CD4-positive, alpha-beta memory T cell (primary cell): ENCODE measurements at regions not wholly inside any gene's neighbourhood (a gene's known extent, or its start where the extent isn't known, plus 50 kb on each side); places are given as distances from the start of the nearest gene placed in this dataset.
"Not testable (repeated sequence)": the region's sequence is repeated elsewhere in the genome, so short reads cannot be mapped to it uniquely, and the experiment has no call there.

ENCODE experiments used
- CTCF ChIA-PET: fragments of 350-600 bp; sonication (Branson Sonifier 250); formaldehyde crosslinking; loops from one replicate; lab custom pipeline; 2021; ENCODE audit warnings: inconsistent platforms; ENCODE audit not compliant: partially characterized antibody; lab: Charles Lee
- POLR2A ChIA-PET: fragments of 350-600 bp; sonication (Branson Sonifier 250); formaldehyde crosslinking; loops from one replicate; lab custom pipeline; 2021; ENCODE audit not compliant: partially characterized antibody; lab: Charles Lee
- DNase-seq, 5 donors: peaks; one replicate each; pipeline versions ENCODE4 v3.0.0 to v3.0.0-alpha.2; 2020 to 2022; ENCODE audit warnings: mixed read lengths in 1 of 5
- H3K27ac ChIP-seq: one replicate; pipeline ENCODE4 v1.7.0; 2013; ENCODE audit warnings: low read depth, low read length
- H3K27me3 ChIP-seq: 2 replicates; pipeline ENCODE4 v1.7.0; 2013; ENCODE audit warnings: mild to moderate bottlenecking, low read length, moderate library complexity; ENCODE audit not compliant: insufficient read depth
- H3K36me3 ChIP-seq: 2 replicates; pipeline ENCODE4 v1.7.0; 2013; ENCODE audit warnings: mild to moderate bottlenecking, low read length, moderate library complexity; ENCODE audit not compliant: insufficient read depth
- H3K4me1 ChIP-seq: 2 replicates; pipeline ENCODE4 v1.7.0; 2013; ENCODE audit warnings: mild to moderate bottlenecking, low read length, moderate library complexity; ENCODE audit not compliant: insufficient read depth
- H3K4me3 ChIP-seq, 2 donors: one replicate each; pipeline ENCODE4 v1.7.0; 2013; ENCODE audit warnings: low read length in 2 of 2, mild to moderate bottlenecking in 1 of 2
- H3K9me3 ChIP-seq, 2 donors: one replicate each; pipeline ENCODE4 v1.7.0; 2013; ENCODE audit warnings: low read length in 2 of 2, control low read depth in 1 of 2; ENCODE audit not compliant: control insufficient read depth in 1 of 2
- H3K27ac Mint-ChIP-seq, 7 donors: one replicate each; pipeline ENCODE4 v1.8.0; 2020 to 2021; ENCODE audit warnings: mixed read lengths in 7 of 7, mild to moderate bottlenecking in 6 of 7, inconsistent platforms in 3 of 7, moderate library complexity in 3 of 7
- H3K27me3 Mint-ChIP-seq, 2 donors: one replicate each; pipeline ENCODE4 v1.8.0; 2020 to 2021; ENCODE audit warnings: mixed read lengths in 2 of 2
- H3K36me3 Mint-ChIP-seq, 2 donors: one replicate each; pipeline ENCODE4 v1.8.0; 2020 to 2021; ENCODE audit warnings: mixed read lengths in 2 of 2, inconsistent platforms in 1 of 2, mild to moderate bottlenecking in 1 of 2
- H3K4me1 Mint-ChIP-seq, 4 donors: one replicate each; pipeline ENCODE4 v1.8.0; 2020 to 2021; ENCODE audit warnings: mixed read lengths in 4 of 4, mild to moderate bottlenecking in 1 of 4
- H3K4me3 Mint-ChIP-seq, 8 donors: one replicate each; pipeline ENCODE4 v1.8.0; 2020 to 2021; ENCODE audit warnings: mixed read lengths in 8 of 8, mild to moderate bottlenecking in 7 of 8, moderate library complexity in 6 of 8, inconsistent platforms in 3 of 8
- H3K9me3 Mint-ChIP-seq, 8 donors: one replicate each; pipeline ENCODE4 v1.8.0; 2020 to 2021; ENCODE audit warnings: mixed read lengths in 8 of 8, mild to moderate bottlenecking in 5 of 8, inconsistent platforms in 3 of 8, moderate library complexity in 1 of 8
- intact Hi-C: fragments of 100-400 bp; cut with micrococcal nuclease; formaldehyde crosslinking; loops from one replicate; pipeline ENCODE4 v1.15.1; 2023

GRCh38 chr13:99087098-99087953 lies 109.5 kb upstream of the DOCK9 start:
- intact Hi-C loops = loop anchor here (1.0 to 5.0 kb wide), 8 partner anchors 11 to 411 kb away; partner anchors contain the start of gene GPR18
- ChIA-PET POLR2A (interaction anchor here (0.7 to 8.3 kb wide), 26 partner anchors 10 to 1654 kb away, joined by 3 to 226 read pairs (median 4); partner anchors contain the start of genes DOCK9, GPR18 and UBAC2), CTCF (interaction anchor here (0.6 to 2.7 kb wide), 11 partner anchors 12 to 1115 kb away, joined by 3 to 13 read pairs (median 3); no protein-coding TSS in a partner anchor)
- peak overlapping the region; percentile 99 to 100 (median 99) for H3K27ac Mint-ChIP-seq
- H3K4me1 Mint-ChIP-seq = peaks cover 27 to 53% (median 39%) of the 10 kb centered on the region in 4 donors
- no peaks in the 10 kb centered on the region for H3K9me3 ChIP-seq
- H3K27me3 ChIP-seq = no peaks in the 10 kb centered on the region
- H3K9me3 Mint-ChIP-seq = peaks cover 0 to 4% (median 0%) of the 10 kb centered on the region in 8 donors
- peak overlapping the region; percentile 83 for H3K27ac ChIP-seq
- no peaks in the 10 kb centered on the region for H3K36me3 ChIP-seq
- H3K36me3 Mint-ChIP-seq = peaks cover 0 to 21% of the 10 kb centered on the region in 2 donors
- DNase-seq = peak; percentile 91 to 94 (median 92)
- H3K27me3 Mint-ChIP-seq = no peaks in the 10 kb centered on the region
- peak overlapping the region; percentile 96 to 99 (median 98) for H3K4me3 Mint-ChIP-seq
- peaks cover 40% of the 10 kb centered on the region for H3K4me1 ChIP-seq
- peak overlapping the region; percentile 37 to 88 for H3K4me3 ChIP-seq

GRCh38 chr13:99087954-99088491 lies 110.2 kb upstream of the DOCK9 start:
- CTCF ChIA-PET = interaction anchor here (0.6 to 2.7 kb wide), 10 partner anchors 13 to 1114 kb away, joined by 3 to 13 read pairs (median 4); no protein-coding TSS in a partner anchor
- Mint-ChIP-seq H3K4me1 (peaks cover 27 to 47% (median 36%) of the 10 kb centered on the region in 4 donors), H3K36me3 (peaks cover 0 to 21% of the 10 kb centered on the region in 2 donors), H3K27ac (peak overlapping the region; percentile 99 to 100 (median 99)), H3K9me3 (peaks cover 0 to 4% (median 0%) of the 10 kb centered on the region in 8 donors), H3K27me3 (no peaks in the 10 kb centered on the region), H3K4me3 (peak overlapping the region; percentile 96 to 99 (median 98))
- H3K27me3 ChIP-seq = no peaks in the 10 kb centered on the region
- no peaks in the 10 kb centered on the region for H3K36me3 ChIP-seq
- peak overlapping the region; percentile 20 to 88 for H3K4me3 ChIP-seq
- intact Hi-C loops = loop anchor here (1.0 to 5.0 kb wide), 9 partner anchors 12 to 411 kb away; partner anchors contain the start of gene GPR18
- peak overlapping the region; percentile 83 for H3K27ac ChIP-seq
- DNase-seq = no peak
- no peaks in the 10 kb centered on the region for H3K9me3 ChIP-seq
- POLR2A ChIA-PET = interaction anchor here (0.9 to 8.3 kb wide), 22 partner anchors 9 to 1655 kb away, joined by 3 to 226 read pairs (median 4); partner anchors contain the start of genes DOCK9 and UBAC2
- peaks cover 35% of the 10 kb centered on the region for H3K4me1 ChIP-seq

- H3K27me3 ChIP-seq = no peaks in the 10 kb centered on the region
- no peak overlapping the region for H3K4me3 Mint-ChIP-seq
- CTCF ChIA-PET = interaction anchor here (0.9 kb wide), 1 partner anchor 8 kb away, joined by 3 read pairs; no protein-coding TSS in a partner anchor
Observed at GRCh38 chr13:99093997-99094396, 106.7 kb upstream of the UBAC2 start.

GRCh38 chr13:99101831-99102230 lies 98.8 kb upstream of the UBAC2 start:
- H3K4me1 ChIP-seq, H3K9me3 ChIP-seq, H3K36me3 Mint-ChIP-seq, H3K36me3 ChIP-seq, H3K9me3 Mint-ChIP-seq, H3K27me3 ChIP-seq, intact Hi-C loops, H3K27me3 Mint-ChIP-seq, DNase-seq, H3K4me1 Mint-ChIP-seq, H3K4me3 Mint-ChIP-seq, H3K27ac ChIP-seq, H3K27ac Mint-ChIP-seq, H3K4me3 ChIP-seq, CTCF ChIA-PET, POLR2A ChIA-PET: not testable (repeated sequence)

More at GRCh38 chr13:99093997-99094396, 106.7 kb upstream of the UBAC2 start:
- Histone ChIP-seq H3K27ac (no peak overlapping the region), H3K4me3 (no peak overlapping the region), H3K9me3 (no peaks in the 10 kb centered on the region), H3K36me3 (no peaks in the 10 kb centered on the region), H3K4me1 (no peaks in the 10 kb centered on the region)
- no peak for DNase-seq
- H3K27ac Mint-ChIP-seq = no peak overlapping the region
- POLR2A ChIA-PET = interaction anchor here (1.4 kb wide), 1 partner anchor 43 kb away, joined by 3 read pairs; no protein-coding TSS in a partner anchor
- intact Hi-C loops = no loop called here
- H3K4me1 Mint-ChIP-seq = peaks cover 0 to 5% (median under 1%) of the 10 kb centered on the region in 4 donors
- no peaks in the 10 kb centered on the region for H3K27me3 Mint-ChIP-seq
- no peaks in the 10 kb centered on the region for H3K9me3 Mint-ChIP-seq
- no peaks in the 10 kb centered on the region for H3K36me3 Mint-ChIP-seq

- no peak overlapping the region for H3K4me3 ChIP-seq
- peaks cover 2% of the 10 kb centered on the region for H3K27me3 ChIP-seq
- H3K4me1 Mint-ChIP-seq = peaks cover 0 to 2% (median 0%) of the 10 kb centered on the region in 4 donors
Observed at GRCh38 chr13:99103536-99103935, 97.1 kb upstream of the UBAC2 start.

GRCh38 chr13:99104396-99104795 lies 96.3 kb upstream of the UBAC2 start:
- Histone ChIP-seq H3K4me3 (no peak overlapping the region), H3K27me3 (peaks cover 2% of the 10 kb centered on the region), H3K36me3 (no peaks in the 10 kb centered on the region), H3K27ac (no peak overlapping the region), H3K9me3 (no peaks in the 10 kb centered on the region), H3K4me1 (no peaks in the 10 kb centered on the region)
- Mint-ChIP-seq H3K36me3 (no peaks in the 10 kb centered on the region), H3K27me3 (peaks cover 3 to 7% of the 10 kb centered on the region in 2 donors), H3K27ac (no peak overlapping the region), H3K4me3 (no peak overlapping the region), H3K4me1 (peaks cover 0 to 2% (median 0%) of the 10 kb centered on the region in 4 donors), H3K9me3 (peaks cover 0 to 11% (median under 1%) of the 10 kb centered on the region in 8 donors)
- intact Hi-C loops = no loop called here
- CTCF ChIA-PET = no interaction called here
- POLR2A ChIA-PET = no interaction called here
- DNase-seq = no peak

More at GRCh38 chr13:99103536-99103935, 97.1 kb upstream of the UBAC2 start:
- no peaks in the 10 kb centered on the region for H3K36me3 Mint-ChIP-seq
- Histone ChIP-seq H3K4me1 (no peaks in the 10 kb centered on the region), H3K9me3 (no peaks in the 10 kb centered on the region), H3K36me3 (no peaks in the 10 kb centered on the region), H3K27ac (no peak overlapping the region)
- POLR2A ChIA-PET = no interaction called here
- no peak for DNase-seq
- no peak overlapping the region for H3K27ac Mint-ChIP-seq
- peaks cover 0 to 7% (median 0%) of the 10 kb centered on the region in 8 donors for H3K9me3 Mint-ChIP-seq
- H3K27me3 Mint-ChIP-seq = peaks cover 3 to 7% of the 10 kb centered on the region in 2 donors
- H3K4me3 Mint-ChIP-seq = no peak overlapping the region
- intact Hi-C loops = no loop called here
- CTCF ChIA-PET = no interaction called here
